HG02588 (cell line): ENCODE measurements at regions not wholly inside any gene's neighbourhood (a gene's known extent, or its start where the extent isn't known, plus 50 kb on each side); places are given as distances from the start of the nearest gene placed in this dataset.

ENCODE experiments used
- ATAC-seq: cut with Tn5 transposase; IDR thresholded peaks from one replicate; pipeline ENCODE4 v1.9.1; 2021; ENCODE audit warnings: mild to moderate bottlenecking, moderate library complexity; ENCODE audit not compliant: unreplicated experiment

DNA sequence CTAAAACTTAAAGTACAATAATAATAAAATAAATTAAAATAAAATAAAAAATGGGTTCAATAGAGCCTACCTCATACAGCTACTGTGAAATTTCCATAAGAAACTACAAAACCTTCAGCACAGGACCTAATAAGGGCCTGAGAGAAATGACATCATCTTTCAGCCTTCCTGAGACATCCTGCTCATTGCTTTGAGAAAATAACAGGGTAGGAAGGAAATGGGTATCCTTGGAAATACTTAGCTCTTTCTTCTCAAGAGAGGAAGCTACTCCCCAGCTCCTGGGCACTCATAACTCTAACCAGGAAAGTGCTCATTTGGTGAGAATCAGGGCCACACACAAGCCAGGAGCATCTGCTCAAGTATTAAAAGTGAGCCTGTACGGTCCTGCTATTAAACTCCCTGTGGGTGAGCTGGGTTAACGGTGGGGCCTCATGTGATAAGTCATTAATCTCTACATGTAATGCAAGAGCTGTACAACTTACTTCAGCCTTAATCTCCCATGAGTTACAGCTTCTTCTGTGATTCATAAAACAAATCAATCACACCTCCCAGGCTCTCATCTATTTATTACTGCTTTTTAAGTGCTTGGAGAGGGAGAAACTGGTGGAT is 141.4 kb downstream of the MAFB start:
- no peak for ATAC-seq

DNA sequence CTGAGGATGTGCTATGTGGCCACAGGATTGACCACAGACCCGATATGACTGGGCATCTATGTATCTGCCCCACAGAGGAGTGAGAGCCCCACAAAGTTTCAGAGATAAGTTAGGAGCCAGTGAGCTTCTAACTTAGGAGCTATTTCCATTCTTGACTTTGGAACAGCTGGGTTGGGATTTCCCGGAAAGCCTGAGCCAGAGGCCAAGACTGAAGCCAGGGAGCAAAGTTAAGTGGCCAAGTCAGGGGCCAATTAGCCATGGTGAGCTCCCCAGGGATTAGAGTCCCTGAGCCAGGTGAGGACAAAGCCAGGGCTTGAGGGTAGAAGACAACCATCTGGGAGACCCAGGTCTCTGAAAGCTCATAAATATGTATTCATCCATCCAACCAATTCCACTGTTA is 143.6 kb downstream of the MAFB start:
- no peak for ATAC-seq

DNA sequence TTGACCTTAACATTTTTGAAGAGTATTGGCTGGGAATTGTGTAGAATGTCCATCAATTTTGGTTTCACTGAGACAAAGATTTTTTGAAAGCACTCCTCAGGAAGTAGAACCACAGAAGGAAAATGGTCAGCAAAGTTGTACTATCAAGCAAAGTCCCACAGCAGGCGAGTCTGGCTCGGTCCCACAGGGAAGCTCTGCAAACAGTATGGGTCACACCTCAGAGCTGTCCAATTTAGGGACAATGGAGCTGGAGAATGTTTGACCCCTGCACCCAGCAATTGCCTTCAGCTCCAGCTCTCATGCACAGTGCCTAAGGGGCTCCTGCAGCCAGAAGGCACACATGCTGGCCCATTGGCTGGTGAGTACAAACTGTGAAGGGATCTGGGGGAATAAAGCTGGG is 147.0 kb downstream of the MAFB start:
- no peak for ATAC-seq

DNA sequence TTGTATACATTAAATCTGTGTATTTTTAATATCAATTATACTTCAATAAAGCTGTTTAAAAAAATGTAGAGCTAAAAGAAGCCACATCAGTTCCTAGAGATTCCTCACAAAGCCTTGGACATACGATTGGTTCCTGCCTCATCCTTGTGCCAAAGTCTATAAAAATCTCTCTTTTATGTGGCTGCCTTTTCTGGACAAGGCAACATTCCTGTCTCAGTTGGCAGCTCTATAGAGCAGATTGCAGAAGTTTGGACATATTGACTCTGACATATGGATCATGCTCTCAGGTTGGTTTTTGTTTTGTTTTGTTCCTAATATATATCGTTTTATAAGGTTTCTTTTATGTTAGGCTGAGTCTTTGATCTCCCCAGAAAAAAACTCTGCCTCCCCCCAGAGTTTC is 148.9 kb downstream of the MAFB start:
- ATAC-seq = no peak

DNA sequence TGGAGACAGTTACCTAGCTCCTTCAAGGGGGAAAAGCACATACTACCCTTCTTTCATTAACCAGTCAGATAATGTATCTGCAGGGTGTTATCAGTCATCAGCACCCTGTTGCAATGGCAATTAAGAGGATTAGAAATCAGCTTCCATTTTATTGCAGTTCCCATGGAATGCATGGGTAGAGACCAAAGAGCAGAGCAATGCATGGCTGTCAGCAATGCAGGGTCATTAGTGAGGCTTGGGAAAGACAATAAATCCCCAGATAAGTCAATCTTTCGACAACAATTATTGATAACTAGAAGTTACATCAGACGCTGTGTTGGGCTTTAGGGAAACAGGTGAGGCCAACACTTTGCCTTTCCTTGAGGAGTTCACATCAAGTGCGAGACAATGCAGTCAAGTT is 150.9 kb downstream of the MAFB start:
- ATAC-seq = no peak

DNA sequence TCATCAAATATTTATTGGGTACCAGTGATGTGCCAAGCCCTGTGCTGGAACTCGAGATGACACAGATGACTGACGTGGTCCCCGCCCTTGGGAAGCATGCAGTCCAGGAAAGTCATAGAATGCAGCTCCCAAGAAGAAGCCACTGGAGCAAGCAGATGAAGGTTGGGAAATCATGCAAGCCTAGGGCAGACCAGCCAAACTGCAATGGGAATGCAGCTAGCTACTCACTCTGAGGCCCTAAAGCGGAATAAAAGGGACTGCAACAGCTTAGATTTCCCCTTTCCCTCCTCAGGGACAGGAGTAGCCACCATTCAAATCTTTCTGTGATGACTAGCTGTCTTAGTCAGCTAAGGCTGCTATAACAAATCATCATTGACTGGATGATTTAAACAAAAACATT is 152.2 kb downstream of the MAFB start:
- ATAC-seq = no peak

DNA sequence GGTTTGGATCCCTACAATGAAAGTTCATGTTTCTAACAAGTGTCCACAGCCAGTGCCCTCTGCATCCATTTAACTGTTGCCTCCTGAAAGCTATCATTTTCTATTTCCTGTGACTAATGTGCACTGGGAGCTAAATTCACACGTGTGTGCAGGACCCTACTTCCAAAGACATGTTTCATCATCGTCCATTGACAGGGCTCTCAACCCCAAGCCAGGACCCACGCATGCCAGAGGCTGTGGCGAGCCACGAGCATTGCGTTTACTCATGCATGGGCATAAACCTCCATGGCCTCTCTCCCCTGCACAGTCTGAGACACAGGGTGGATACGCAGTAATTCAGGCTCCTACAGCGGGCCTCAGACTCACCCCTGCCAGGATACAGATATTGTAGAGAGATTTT is 153.2 kb downstream of the MAFB start:
- no peak for ATAC-seq

DNA sequence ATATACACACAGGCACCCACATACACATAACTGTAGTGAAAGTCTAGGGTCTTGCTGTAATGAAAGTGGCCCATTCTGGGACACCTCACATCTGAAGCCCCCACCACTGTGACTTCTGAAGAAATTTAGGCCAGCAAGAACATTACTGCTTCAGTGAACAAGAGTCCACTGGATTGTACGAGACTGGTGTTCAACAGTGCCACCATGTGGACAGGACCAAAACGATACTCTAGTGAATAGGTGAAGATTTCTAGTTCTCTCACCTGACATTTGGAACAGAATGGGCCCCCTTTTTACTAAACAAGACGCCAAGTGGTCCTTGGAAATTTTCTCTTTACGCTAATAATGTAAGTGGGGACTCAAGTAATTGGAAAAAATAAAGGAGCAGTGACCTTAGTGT is 156.9 kb downstream of the MAFB start:
- no peak for ATAC-seq

DNA sequence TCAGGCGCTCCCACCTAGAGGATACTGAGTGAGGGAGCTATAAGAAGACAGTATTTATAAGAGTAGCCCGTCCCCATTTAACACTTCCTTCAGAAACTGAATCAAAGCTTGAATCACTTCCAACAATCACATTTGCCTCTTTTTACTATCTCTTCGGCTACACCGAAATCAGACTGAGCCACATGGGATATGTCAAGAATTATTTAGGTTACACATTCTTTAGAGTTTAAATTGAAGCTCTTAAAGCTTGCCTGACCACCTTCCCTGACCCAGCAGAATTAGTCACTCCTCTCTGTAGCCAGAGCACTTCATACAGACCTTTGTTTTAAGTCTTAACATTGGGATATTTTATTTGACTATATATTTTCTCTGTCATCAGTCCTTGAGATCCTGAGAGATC is 163.7 kb downstream of the MAFB start:
- ATAC-seq = no peak

DNA sequence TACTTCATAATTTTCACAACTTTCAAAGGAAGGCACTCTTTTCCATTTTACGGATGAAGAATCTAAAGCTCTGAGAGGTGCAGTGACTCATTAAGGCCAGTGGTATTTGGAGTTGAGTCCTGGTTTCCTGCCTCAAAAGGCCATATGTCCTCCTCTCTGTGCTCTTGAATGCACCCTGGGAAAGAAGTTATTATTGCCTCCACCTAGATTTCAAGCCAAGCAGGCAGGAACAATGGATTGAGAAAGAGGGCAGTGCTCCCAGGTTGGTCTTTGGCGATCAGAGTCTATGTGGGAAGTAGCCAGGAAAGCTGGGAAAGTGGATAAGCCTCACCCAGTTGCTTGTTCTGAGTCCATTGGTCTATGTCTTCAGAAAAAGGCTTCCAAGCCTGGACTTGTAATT is 165.0 kb downstream of the MAFB start:
- ATAC-seq = no peak

DNA sequence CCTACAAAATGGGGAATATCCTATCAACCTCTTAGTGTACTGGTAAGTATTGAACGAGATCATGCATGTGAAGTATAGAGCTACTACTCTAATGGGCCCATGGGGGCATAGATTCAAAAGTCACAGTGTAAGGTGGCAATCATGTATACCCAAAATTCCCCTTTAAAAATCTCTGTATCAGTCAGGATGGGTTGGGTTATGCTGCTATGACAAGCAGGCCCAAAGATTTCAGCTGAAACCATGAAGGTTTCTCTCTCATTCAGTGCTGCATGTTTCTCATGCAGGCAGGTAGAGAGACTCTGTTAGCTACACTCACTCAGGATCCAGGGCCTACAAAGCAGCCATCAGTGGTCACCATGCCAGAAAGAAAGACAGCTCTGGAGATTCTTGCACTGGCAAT is 166.6 kb downstream of the MAFB start:
- ATAC-seq = no peak

DNA sequence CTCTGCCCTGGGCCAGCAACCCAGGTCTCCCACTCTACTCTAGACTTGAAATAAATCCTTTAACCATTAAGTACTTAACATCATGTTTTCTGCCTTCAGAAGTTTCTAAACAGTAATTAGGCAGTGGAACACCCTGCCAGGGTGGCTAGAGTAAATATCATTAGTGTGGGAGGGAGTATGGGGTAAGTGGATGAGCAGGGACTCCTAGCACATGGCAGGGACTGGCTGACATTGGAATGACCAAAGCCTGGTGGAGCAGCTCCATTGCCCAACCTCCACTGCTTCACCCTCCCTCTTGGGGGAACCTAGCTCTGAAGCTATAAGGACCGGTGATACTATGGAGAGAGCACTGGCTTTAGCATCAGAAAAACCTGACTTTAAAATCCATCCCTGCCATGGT is 167.1 kb downstream of the MAFB start:
- no peak for ATAC-seq

DNA sequence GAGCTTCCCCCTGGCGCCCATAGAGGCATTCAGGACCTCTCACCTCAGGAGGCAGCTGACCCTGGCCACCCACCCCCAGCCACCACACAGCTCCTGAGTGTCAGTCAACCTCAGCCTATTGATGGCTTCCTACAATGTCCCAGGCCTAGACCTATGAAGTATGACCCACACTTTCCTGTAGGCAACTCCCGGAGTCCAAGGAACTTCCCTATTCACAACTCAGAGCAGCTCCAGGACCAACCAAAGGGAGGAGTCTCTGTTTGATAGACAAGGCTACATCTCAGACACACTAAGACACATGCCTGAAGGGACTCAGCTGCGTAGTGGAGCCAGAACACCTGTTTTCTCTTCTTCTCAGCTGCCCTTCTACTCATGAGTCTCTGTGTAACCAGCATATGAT is 169.1 kb downstream of the MAFB start:
- ATAC-seq = no peak

DNA sequence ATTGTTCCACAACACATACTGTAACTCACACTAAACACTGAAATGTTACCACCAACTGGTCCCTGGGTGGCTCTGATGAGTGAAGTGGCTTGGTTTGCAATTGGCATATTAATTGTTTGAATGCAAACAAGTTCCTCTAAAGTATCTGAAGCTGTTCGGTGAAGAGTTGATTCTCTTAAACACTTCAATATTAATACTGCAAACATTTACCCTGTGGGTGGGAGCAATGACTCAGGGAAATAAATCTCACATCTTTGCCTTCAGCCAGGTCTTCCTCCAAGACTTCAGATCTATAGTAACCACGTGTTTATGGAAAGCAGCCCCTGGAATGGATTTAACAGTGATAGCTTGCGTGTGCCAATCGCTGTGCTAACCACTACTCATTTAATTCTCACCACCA is 176.0 kb downstream of the MAFB start:
- no peak for ATAC-seq

DNA sequence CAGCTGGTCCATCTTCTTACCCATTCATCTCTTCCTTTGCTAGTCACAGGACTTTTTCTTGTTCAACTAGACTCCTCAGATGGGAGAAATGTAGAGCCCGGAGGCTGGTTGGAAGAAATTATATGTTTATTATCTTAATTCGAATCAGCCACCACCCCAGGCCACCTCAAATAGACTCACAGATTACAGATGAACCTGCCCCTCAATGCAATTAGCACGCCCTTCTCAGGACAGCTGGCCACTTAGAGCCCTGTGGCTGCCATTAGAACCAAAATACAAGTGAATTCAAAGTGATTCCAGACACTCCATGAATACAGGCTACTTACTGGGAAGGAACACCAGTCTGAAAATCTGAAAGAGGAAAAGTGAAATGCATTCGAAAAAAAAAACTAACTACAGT is 176.4 kb downstream of the MAFB start:
- no peak for ATAC-seq

DNA sequence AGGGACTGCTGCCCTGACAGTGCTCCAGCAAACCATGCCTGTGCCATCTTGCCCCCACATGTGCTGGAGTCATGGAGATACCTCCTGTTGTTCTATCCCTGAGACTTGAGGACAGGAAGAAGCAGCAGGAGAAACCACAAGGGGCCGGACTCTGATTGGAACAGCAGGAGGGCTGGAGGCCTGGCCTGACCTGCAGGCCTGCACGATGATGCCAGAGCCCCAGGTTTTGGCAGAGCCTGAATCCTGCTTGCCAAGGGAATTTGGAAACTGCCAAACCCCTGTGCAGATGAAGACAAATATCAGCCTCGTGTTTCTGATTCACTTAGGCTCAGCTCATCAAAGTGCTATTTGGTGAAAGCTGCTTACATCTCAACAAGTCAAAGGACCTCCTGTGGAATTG is 177.6 kb downstream of the MAFB start:
- no peak for ATAC-seq

DNA sequence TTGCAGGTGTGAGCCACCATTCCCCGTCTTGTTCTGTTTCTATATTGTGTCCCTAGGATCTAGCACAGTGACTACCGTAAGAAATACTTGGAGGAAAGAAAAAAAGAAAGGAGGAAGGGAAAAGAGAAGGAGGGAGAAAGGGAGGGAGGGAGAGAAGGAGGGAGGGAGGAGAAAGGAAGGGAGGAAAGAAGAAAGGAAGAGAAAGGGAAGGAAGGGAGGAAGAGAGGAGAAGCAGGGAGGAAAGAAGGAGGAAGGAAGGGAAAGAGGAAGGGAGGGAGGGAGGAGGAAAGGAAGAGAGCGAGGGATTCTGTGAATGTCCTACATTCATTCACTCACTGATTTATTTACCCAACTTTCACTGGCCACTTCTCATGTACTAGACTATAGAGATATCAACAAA is 178.4 kb downstream of the MAFB start:
- no peak for ATAC-seq

DNA sequence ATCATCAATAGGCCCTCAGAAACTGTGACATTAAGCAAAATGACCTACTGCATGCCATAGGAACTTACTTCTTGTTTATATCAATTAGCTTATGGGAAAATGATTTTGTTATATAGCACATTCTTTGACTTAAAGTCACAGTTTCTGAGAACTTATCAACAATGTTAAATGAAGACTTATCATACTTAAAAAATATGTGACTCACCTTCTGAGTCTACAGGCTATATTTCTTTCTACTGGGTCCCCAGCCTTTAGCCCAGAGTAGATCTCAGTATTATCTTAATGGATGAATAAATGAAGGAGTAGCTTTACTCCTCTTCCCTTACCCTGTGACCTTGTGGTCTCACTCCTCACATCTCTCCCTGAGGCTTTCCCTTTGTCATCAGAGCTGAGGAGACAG is 180.2 kb downstream of the MAFB start:
- ATAC-seq = no peak

DNA sequence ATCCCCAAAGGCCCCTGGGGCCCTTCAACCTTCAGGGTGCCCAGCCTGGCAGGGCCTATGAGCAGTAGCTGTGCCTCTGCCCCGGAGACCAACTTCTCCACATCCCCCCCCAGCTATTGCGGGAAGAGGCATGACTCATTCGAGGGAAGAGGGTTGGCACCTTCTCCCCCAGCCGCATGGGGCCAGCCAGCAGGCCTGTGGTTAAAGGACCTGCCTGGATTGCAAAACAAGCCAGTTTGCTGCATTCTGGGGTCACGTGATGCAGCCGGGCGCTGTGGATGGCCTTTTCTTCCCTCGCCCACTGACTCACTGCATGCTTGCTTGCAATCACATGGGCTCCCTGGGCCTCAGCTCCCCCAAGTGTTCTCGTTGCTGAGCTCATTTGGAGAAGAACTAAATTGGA is 182.5 kb downstream of the MAFB start:
- no peak for ATAC-seq

DNA sequence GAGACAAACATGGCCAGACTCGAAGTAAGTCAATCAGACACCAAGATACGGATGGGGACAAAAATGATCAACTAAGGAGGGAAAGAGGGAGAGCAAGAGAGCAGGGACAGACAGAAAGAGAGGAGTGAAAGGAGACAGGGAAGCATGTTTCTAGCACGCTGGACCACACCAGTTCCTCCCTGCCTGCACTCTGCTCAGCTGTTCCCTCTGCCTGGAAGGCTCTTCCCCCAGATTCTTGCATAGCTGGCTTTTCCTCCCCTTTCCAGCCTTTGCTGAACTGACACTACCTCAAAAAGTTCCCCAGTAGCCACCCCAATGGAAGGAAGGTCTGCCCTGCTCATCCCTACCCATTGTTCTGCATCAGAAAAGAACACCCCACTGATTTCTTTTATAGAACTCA is 185.9 kb downstream of the MAFB start:
- ATAC-seq = no peak

DNA sequence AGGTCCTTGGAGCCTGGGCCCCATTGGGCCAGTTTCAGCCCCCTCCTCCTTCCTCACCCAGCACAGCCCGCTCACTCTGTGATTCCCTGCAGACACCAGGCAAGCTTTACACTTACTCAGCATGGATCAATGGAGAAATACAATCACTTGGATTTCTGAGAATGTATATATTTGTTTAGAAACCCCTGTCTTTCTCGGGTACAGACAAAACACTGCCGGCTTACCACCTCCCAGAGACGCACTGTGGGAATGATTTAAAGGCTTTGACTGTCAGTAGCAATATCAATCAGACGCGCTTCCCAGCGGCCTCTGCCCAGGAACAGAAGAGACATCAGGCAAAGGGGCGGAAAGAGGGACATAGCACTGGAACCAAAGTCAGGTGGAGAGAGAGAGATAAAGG is 186.5 kb downstream of the MAFB start:
- no peak for ATAC-seq

DNA sequence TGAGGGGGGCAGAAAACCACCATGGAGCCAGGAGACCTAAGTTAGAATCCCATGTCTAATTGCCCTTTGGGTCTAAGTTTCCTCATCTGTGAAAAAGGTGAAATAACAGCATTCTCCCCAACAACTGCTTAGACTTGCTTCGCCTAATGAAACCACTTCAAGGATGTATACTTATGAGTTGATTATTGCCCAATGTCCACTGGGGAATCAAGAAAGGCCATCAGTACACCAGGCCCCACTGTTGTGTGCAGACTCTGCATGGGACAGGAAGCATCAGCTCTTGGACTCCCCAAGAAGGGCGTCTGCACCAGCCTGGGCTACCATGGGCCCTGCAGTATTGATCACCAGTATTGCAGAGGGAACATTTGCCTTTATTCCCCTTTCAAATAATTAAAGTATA is 189.6 kb downstream of the MAFB start:
- ATAC-seq = no peak

DNA sequence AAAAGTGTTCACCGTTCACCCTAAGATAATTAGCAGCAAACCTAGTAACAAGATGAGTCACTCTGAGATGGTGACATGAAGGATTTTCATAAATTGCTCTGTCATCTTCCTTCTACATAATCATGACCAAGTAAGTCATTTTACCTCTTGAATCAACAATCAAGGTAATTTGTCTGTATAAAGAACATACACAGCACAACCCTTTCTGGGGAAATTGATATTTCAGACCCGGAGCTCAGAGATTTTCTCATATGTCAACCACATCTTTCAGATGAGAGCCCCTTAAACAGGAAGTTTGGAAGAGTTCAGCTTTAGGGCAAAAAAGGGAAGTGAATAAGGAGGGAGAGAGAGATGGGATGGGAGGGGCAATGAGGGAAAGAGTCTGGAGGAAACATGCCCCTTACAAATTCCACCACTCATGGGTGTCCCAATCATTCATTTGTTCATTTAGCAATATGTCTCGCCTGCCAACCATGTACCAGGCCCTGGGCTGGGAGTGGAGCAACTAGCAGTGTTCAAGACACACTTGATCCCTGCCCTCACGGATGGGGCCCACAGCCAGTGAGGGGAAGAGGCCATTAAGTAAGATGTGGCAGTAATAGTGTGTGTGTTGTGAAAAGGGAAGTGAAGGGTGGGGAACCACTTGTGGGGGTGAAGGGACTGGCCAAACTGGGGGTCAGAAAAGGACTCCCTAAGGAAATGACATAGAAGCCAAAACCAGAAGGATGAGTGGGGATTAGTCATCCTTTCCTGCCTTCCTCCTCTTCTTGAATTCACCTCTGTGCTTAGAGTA is 190.9 kb downstream of the MAFB start:
- no peak for ATAC-seq
